ENCODE measurements at regions not wholly inside any gene's neighbourhood (a gene's known extent, or its start where the extent isn't known, plus 50 kb on each side); places are given as distances from the start of the nearest gene placed in this dataset.

DNA sequence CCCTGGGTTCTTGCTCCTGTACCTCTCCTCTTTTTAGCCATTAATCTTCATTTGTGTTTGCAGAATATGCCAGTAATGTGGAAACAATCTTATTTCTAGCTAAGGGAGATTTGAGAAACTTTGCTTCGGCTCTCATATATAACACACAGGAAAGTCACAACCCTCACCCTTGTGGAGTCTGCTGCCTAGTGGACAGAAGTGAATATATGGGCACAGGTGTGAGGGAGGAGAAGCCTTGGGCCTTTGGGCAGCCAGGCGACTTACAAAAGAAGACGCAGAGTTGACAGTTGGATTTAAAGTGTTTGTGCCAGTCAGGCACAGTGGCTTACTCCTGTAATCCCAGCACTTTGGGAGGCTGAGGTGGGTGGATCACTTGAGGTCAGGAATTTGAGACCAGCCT is 181.8 kb upstream of the TBL1XR1 start:
- Mint-ChIP-seq H3K36me3 (ENCODE audit: insufficient read depth, unreplicated experiment) (peaks cover 4% of the 10 kb centered on the region), H3K27ac (ENCODE audit: low read depth, unreplicated experiment) (no peak overlapping the region), H3K4me1 (ENCODE audit: insufficient read depth, unreplicated experiment) (peaks cover 9% of the 10 kb centered on the region), H3K9me3 (ENCODE audit: unreplicated experiment) (peaks cover 8% of the 10 kb centered on the region), H3K4me3 (ENCODE audit: unreplicated experiment) (no peak overlapping the region), H3K27me3 (ENCODE audit: insufficient read depth, unreplicated experiment) (no peaks in the 10 kb centered on the region)
- BruUV-seq (replicated peaks), result no TSS peak
- ChIA-PET POLR2A (no interaction called here), CTCF (interaction anchor here (0.7 kb wide), 1 partner anchor 43 kb away, joined by 3 read pairs; no protein-coding TSS in a partner anchor)
- TF ChIP-seq, protein P1, sequence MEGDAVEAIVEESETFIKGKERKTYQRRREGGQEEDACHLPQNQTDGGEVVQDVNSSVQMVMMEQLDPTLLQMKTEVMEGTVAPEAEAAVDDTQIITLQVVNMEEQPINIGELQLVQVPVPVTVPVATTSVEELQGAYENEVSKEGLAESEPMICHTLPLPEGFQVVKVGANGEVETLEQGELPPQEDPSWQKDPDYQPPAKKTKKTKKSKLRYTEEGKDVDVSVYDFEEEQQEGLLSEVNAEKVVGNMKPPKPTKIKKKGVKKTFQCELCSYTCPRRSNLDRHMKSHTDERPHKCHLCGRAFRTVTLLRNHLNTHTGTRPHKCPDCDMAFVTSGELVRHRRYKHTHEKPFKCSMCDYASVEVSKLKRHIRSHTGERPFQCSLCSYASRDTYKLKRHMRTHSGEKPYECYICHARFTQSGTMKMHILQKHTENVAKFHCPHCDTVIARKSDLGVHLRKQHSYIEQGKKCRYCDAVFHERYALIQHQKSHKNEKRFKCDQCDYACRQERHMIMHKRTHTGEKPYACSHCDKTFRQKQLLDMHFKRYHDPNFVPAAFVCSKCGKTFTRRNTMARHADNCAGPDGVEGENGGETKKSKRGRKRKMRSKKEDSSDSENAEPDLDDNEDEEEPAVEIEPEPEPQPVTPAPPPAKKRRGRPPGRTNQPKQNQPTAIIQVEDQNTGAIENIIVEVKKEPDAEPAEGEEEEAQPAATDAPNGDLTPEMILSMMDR (IDR thresholded peaks at IDR 0.05; ENCODE audit: unreplicated experiment), result no peak
- no peak for DNase-seq (ENCODE audit: unreplicated experiment)
- intact Hi-C loops (cut with micrococcal nuclease), result no loop called here

DNA sequence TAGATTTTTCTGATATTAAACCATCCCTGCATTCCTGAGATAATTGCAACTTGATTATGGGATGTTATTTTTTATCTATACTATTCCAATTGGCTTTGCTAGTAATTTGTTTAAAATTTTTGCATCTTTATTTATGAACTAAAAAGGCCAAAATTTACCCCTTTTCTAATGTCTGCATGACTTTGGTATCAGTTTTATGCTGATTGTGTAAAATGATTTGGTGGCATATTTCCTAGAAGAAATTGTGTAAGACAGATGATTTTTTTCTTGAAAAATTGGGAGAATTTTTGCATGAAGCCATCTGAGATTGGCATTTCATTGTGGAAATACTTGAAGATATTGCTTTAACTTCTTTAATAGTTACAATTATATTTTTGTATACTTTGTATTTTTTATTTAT is 183.8 kb upstream of the TBL1XR1 start:
- no peak overlapping the region for H3K27ac Mint-ChIP-seq (ENCODE audit: low read depth, unreplicated experiment)
- TF ChIP-seq, protein P1 (IDR thresholded peaks at IDR 0.05; ENCODE audit: unreplicated experiment), result no peak
- peaks cover 8% of the 10 kb centered on the region for H3K9me3 Mint-ChIP-seq (ENCODE audit: unreplicated experiment)
- no peaks in the 10 kb centered on the region for H3K27me3 Mint-ChIP-seq (ENCODE audit: insufficient read depth, unreplicated experiment)
- intact Hi-C loops (cut with micrococcal nuclease), result no loop called here
- no peaks in the 10 kb centered on the region for H3K36me3 Mint-ChIP-seq (ENCODE audit: insufficient read depth, unreplicated experiment)
- peaks cover 17% of the 10 kb centered on the region for H3K4me1 Mint-ChIP-seq (ENCODE audit: insufficient read depth, unreplicated experiment)
- no TSS peak for BruUV-seq (replicated peaks)
- ChIA-PET POLR2A (no interaction called here), CTCF (no interaction called here)
- DNase-seq (ENCODE audit: unreplicated experiment), result no peak
- no peak overlapping the region for H3K4me3 Mint-ChIP-seq (ENCODE audit: unreplicated experiment)

DNA sequence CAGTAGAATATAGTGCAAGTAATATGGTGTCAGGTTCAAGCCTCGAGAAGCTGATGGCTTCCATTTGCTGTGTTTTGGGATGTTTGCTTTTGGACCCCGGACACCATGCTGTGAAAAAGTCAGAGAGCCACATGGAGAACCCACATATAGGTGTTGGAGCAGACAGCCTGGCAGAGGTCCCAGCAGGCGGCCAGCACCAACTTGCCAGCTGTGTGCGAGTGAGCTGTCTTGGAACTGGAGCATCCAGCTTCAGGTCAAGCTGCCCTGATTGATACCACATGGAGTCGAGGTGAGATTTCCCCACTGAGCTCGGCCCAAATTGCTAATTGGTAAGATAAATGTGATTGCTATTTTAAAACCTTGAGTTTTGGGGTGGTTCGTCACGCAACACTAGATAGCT is 185.7 kb upstream of the TBL1XR1 start:
- Mint-ChIP-seq H3K27me3 (ENCODE audit: insufficient read depth, unreplicated experiment) (no peaks in the 10 kb centered on the region), H3K36me3 (ENCODE audit: insufficient read depth, unreplicated experiment) (no peaks in the 10 kb centered on the region), H3K9me3 (ENCODE audit: unreplicated experiment) (peaks cover 8% of the 10 kb centered on the region), H3K27ac (ENCODE audit: low read depth, unreplicated experiment) (no peak overlapping the region), H3K4me3 (ENCODE audit: unreplicated experiment) (no peak overlapping the region), H3K4me1 (ENCODE audit: insufficient read depth, unreplicated experiment) (peaks cover 8% of the 10 kb centered on the region)
- DNase-seq (ENCODE audit: unreplicated experiment), result no peak
- ChIA-PET CTCF (no interaction called here), POLR2A (no interaction called here)
- TF ChIP-seq, protein P1 (IDR thresholded peaks at IDR 0.05; ENCODE audit: unreplicated experiment), result no peak
- no TSS peak for BruUV-seq (replicated peaks)
- intact Hi-C loops (cut with micrococcal nuclease), result no loop called here

- peaks cover 8% of the 10 kb centered on the region for H3K9me3 Mint-ChIP-seq (ENCODE audit: unreplicated experiment)
- DNase-seq (ENCODE audit: unreplicated experiment), result no peak
- H3K36me3 Mint-ChIP-seq (ENCODE audit: insufficient read depth, unreplicated experiment), result no peaks in the 10 kb centered on the region
- ChIA-PET POLR2A (interaction anchor here (0.5 to 1.2 kb wide), 5 partner anchors 24 to 191 kb away, joined by 3 to 5 read pairs (median 4); no protein-coding TSS in a partner anchor), CTCF (no interaction called here)
- H3K27me3 Mint-ChIP-seq (ENCODE audit: insufficient read depth, unreplicated experiment), result no peaks in the 10 kb centered on the region
- no peak overlapping the region for H3K4me3 Mint-ChIP-seq (ENCODE audit: unreplicated experiment)
- BruUV-seq (replicated peaks), result no TSS peak
- H3K27ac Mint-ChIP-seq (ENCODE audit: low read depth, unreplicated experiment), result no peak overlapping the region
- intact Hi-C loops (cut with micrococcal nuclease), result no loop called here
- TF ChIP-seq, protein P1 (IDR thresholded peaks at IDR 0.05; ENCODE audit: unreplicated experiment), result no peak
- H3K4me1 Mint-ChIP-seq (ENCODE audit: insufficient read depth, unreplicated experiment), result peaks cover 8% of the 10 kb centered on the region
These were observed 187.9 kb upstream of the TBL1XR1 start for GRCh38 chr3:177385186-177385585.
